ENCODE measurements at regions not wholly inside any gene's neighbourhood (a gene's known extent, or its start where the extent isn't known, plus 50 kb on each side); places are given as distances from the start of the nearest gene placed in this dataset.

DNA sequence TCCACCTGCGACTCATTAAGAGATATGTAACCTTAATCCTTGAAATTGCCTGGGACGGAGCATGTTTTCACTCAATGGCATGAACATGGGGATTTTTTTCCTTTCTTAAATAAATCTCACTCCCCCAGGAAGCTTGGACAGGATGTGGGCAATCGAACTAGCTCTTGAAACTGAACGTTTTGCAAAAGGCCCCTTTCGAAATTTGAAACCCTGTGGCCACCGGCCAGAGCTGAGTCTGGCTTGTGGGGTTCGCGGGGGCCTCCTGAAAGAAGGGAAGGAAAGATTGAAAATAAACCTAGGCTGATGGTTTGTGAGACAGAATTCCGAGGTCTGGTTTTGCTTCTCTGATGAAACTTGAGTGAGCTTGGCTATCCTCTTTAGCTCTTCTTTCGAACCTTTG is 101.4 kb upstream of the RTL1 start:
- DNase-seq = no peak

GRCh38 chr14:101005447-101005846 is 101.9 kb upstream of the RTL1 start:
- DNase-seq = no peak

- no peak for DNase-seq
Observed at GRCh38 chr14:101006008-101006407, 102.5 kb upstream of the RTL1 start.

DNA sequence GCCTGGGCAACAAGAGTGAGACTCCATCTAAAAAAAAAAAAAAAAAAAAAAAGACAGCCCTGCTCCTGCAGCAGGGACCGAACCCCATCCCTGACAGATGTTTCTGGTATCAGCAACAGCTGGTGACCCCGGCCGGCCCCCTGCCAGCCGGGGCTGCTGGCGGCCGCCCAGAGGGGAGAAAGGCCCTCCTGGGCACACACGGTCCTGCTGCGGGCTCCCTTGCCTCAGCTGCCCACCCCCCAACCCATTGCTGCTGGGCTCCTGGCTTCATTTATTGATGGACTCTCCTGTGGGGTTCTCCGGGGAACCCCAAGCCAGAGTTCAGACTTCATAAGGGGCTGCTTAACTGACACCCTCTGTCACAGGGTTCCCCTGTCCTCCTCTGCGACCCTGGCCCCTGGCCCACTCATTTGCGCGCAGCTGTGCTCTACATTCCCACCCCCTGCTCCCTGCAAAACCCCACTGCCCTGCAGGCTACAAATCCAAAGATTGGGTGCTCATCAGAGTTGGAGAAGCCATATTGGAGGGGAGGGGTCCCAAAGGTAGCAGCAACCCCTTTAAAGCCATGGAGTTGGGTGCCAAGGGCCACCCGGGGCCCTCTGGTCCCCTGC is 103.6 kb upstream of the RTL1 start:
- no peak for DNase-seq

DNA sequence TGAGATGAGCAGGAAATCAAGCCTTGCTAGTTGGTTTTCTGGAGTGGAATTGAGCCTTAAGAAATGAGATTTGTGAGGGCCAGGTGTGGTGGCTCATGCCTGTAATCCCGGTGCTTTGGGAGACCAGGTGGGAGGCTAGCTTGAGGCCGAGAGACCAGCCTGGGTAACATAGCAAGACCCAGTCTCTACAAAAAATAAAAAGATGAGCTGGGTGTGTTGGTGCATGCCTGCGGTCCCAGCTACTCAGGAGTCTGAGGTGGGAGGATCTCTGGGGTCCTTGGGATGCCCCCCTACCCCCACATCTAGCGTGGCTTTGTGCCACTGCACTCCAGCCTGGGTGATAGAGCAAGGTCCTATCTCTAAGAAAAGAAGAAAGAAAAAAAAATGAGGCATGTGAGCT is 104.2 kb upstream of the RTL1 start:
- no peak for DNase-seq

DNA sequence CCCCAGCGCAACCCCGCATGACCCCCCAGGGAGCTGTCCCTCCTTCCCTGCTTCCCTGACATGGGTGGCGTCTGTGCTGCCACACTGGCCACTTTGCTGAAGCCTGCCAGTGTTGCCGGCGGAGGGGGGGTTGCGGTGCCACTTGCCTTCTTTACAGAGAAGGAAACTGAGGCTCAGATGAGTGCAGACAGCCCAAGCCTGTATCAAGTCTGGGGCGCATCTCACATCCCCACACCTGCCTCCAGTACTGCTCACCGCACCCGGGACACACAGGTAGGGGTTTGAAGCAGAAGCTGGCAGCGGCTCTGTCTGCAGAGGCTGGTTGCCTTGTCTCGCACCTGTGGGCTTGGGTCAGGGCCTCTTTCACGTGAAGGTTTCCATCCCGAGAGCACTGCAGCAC is 104.7 kb upstream of the RTL1 start:
- DNase-seq = no peak

DNA sequence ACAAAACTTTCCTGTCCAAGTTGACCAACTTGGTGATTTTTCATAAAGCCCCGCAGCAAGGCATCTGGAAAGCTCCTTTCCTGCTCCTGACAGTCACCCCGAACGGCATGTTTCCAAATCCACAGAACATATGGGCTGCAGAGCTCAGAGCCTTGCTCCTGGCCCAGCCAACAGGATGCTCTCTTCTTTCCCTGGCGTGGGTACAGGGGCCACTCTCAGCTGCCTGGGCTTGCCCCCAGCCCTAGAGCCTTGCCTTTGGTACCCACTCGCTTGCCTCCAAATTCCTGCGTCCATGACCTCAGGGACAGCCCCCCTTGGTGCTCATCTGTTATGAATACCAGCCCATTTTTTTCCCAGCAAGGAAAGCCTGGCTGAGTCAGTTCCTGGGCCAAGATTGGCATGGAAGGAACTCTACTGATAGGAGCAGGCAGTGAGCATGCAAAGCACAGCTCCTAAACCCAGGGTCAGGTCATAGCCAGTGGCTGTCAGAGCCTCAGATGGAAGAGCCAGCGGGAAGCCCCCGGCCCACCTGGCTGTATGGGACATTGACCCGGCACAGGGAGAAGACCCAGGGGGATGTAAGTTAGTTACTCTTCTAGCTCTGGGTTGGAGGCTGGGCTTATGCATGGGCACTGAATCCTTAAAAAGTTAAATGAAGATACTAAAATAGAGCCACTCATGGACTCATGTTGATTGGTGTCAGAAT is 105.3 kb upstream of the RTL1 start:
- no peak for DNase-seq

DNA sequence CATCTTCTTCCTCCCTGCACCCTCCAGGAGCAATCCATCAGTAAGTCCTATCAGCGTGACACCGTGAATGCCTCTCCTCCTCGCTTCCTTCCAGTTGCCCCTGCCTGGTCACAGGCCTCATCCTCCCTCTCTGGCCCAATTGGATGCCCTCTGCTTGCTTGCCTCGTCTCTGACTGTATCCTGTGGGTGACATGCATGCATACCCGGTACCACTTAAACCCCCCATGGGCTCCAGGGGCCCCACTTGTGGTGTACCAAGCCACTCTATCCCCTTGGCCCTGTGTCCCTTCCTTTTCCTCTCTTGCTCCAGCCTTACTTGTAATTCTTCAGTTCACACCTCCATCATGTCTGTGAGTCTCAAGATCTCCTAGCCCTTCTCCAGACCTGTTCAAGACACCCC is 106.0 kb upstream of the RTL1 start:
- DNase-seq = no peak

DNA sequence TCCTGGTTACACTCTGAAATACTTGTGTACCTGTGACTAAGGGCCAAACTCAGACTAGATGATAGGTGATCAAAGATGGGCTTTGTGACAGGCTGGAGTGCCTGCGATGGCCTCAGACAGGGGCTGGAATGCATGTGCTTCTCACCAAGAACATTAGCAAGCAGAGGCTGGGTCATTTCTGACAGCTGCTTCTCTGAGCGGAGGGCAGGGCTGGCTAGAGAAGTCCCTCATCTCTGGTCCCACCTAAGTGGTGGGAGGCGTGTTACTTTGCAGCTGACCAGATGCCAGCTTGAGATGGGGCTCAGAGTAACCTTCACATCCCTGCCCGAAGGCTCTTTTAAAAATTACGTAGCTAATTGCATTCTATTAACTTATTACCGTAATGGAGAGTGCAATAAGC is 106.8 kb upstream of the RTL1 start:
- no peak for DNase-seq

DNA sequence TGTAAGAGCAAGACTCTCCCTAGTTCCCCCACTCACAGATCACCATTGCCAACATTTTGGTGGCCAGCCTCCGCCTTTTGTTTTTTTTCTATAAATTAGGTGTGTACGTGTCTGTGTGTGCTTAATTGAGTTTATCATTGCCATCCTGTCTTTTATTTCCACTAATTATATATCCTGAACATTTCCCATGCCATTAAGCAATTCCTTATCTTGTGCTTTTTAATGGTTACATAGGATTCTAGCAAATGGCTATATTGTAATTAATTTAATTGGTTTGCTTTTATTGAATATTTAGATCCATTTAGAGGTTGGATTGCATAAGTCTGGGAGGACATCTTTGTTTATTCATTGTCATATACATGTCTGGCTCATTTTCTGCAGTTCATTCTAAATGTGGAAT is 107.3 kb upstream of the RTL1 start:
- no peak for DNase-seq

- no peak for DNase-seq
Observed at GRCh38 chr14:101017209-101017608, 113.7 kb upstream of the RTL1 start.

GRCh38 chr14:101017806-101018560 is 114.5 kb upstream of the RTL1 start:
- DNase-seq = no peak

- DNase-seq = no peak
Observed at GRCh38 chr14:101018561-101019290, 115.2 kb upstream of the RTL1 start.

DNA sequence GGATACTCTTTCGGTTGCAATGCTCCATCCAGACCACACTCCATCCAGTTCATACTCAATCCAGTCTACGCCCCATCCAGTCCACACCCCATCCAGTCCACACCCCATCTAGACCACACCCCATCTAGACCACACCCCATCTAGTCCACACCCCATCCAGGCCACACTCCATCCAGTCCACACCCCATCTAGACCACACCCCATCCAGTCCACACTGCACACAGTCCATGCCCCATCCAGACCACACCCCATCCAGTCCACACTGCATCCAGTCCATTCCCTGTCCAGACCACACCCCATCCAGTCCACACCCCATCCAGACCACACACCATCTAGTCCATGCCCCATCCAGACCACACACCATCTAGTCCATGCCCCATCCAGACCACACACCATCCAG is 116.0 kb upstream of the RTL1 start:
- no peak for DNase-seq

- no peak for DNase-seq
Observed at GRCh38 chr14:101019990-101020710, 116.6 kb upstream of the RTL1 start.

GRCh38 chr14:101020834-101021370 is 117.4 kb upstream of the RTL1 start:
- DNase-seq = no peak

- no peak for DNase-seq
Observed at GRCh38 chr14:101022121-101022520, 118.6 kb upstream of the RTL1 start.

DNA sequence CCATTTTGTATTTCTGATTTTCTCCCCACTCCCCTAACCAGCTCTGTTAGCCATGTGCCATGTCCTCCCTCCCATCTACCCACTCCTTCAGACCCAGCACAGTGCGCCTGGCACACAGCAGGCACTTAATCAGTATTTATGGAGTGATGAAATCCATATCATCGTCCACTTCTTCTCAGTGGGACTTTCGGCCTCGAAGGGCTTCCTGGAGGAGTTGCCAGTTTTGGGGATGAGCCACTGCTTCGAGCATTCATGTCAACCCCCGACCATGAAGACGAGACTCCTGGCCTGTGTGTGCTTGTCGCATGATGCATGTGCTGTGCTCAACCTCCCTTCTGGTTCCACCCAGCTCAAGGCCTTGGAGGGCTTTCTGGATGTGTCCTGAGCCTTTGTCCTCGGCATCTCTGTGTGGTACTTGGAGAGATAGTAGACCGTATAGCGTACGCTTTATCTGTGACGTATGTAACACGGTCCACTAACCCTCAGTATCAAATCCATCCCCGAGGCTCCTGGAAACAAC is 119.5 kb upstream of the RTL1 start:
- DNase-seq = no peak

- no peak for DNase-seq
Observed at GRCh38 chr14:101024686-101025085, 121.2 kb upstream of the RTL1 start.

DNA sequence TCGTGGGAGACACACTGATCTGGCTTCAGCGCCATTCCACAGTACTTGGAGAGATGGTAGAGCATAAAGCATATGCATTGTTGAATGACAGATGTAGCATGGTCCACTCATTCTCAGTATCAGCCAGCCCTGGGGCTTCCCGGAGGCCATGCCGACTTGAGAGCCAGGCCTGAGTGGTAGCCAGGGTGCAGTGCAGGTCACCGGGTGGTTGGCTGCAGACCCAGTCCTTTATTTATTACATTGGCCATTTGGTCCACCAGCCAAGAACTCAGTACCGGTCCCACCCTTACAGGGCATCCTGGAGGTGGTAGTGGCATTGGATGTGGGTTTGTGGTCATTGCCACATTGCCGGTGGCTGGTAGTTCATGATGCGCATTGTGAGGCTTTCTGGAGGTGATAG is 121.6 kb upstream of the RTL1 start:
- no peak for DNase-seq

DNA sequence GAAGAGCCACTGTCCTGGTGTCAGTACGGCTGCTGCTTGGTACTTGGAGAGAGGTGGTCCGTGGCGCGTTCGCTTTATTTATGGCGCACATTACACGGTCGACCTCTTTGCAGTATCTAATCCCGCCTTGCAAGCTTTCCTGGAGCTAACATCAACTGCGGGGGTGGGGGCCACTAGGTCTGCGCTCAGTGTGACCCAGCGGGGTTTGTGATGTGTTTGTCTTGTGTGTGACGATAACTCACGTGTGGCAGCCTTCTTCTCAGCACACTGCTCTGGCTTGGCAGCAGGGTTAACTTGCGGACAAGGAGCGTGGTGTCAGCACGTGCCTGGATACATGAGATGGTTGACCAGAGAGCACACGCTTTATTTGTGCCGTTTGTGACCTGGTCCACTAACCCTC is 122.2 kb upstream of the RTL1 start:
- no peak for DNase-seq

GRCh38 chr14:101026341-101026740 is 122.8 kb upstream of the RTL1 start:
- DNase-seq = no peak

Data from NCI-H2171 (cell line).